Immature natural killer cell (primary cell): ENCODE measurements at regions not wholly inside any gene's neighbourhood (a gene's known extent, or its start where the extent isn't known, plus 50 kb on each side); places are given as distances from the start of the nearest gene placed in this dataset.

Experiments
- DNase-seq, 3 donors: peaks; one replicate each; pipeline ENCODE4 v3.0.0; 2022; ENCODE audit warnings: mixed read lengths in 1 of 3
- H3K27ac Mint-ChIP-seq, 6 donors: one replicate each; pipeline ENCODE4 v1.8.0; 2020; ENCODE audit warnings: mixed read lengths in 6 of 6, mild to moderate bottlenecking in 5 of 6, inconsistent platforms in 4 of 6, moderate library complexity in 3 of 6
- H3K27me3 Mint-ChIP-seq, 3 donors: one replicate each; pipeline ENCODE4 v1.8.0; 2020 to 2021; ENCODE audit warnings: low read depth in 3 of 3, mild to moderate bottlenecking in 3 of 3, mixed read lengths in 3 of 3, moderate library complexity in 3 of 3, inconsistent platforms in 1 of 3
- H3K36me3 Mint-ChIP-seq, 3 donors: one replicate each; pipeline ENCODE4 v1.8.0; 2020; ENCODE audit warnings: mixed read lengths in 3 of 3, inconsistent platforms in 2 of 3, mild to moderate bottlenecking in 2 of 3
- H3K4me1 Mint-ChIP-seq, 2 donors: one replicate each; pipeline ENCODE4 v1.8.0; 2020; ENCODE audit warnings: inconsistent platforms in 2 of 2, mild to moderate bottlenecking in 2 of 2, mixed read lengths in 2 of 2, moderate library complexity in 1 of 2
- H3K4me3 Mint-ChIP-seq, 5 donors: one replicate each; pipeline ENCODE4 v1.8.0; 2020; ENCODE audit warnings: mild to moderate bottlenecking in 5 of 5, mixed read lengths in 5 of 5, inconsistent platforms in 3 of 5, moderate library complexity in 3 of 5
- H3K9me3 Mint-ChIP-seq, 6 donors: one replicate each; pipeline ENCODE4 v1.8.0; 2020; ENCODE audit warnings: mild to moderate bottlenecking in 6 of 6, mixed read lengths in 6 of 6, inconsistent platforms in 4 of 6, moderate library complexity in 3 of 6

DNA sequence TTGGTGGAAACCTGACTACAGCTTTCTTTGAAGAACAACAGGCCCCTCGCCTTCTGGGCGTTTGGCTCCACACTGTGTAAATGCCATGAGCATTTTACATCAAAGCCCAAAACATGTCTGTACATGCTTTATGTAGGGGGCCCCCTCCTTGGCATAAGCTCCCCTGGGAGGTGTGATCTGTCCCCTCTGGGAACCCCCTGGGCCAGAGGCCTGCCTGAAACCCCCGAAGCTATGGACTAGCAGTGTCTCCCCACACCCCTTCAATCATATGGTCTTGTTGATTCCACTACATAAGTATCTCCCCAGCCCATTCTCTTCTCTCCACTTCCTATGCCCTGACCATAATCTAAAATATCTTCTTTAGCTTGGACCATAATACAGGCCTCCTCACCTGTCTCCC, 241.5 kb downstream of the C1orf94 start:
- DNase-seq = no peak
- H3K27ac Mint-ChIP-seq = no peak overlapping the region
- no peaks in the 10 kb centered on the region for H3K9me3 Mint-ChIP-seq
- peaks cover 0 to 4% (median 1%) of the 10 kb centered on the region in 3 donors for H3K27me3 Mint-ChIP-seq
- no peaks in the 10 kb centered on the region for H3K36me3 Mint-ChIP-seq
- H3K4me1 Mint-ChIP-seq = no peaks in the 10 kb centered on the region
- H3K4me3 Mint-ChIP-seq = no peak overlapping the region

DNA sequence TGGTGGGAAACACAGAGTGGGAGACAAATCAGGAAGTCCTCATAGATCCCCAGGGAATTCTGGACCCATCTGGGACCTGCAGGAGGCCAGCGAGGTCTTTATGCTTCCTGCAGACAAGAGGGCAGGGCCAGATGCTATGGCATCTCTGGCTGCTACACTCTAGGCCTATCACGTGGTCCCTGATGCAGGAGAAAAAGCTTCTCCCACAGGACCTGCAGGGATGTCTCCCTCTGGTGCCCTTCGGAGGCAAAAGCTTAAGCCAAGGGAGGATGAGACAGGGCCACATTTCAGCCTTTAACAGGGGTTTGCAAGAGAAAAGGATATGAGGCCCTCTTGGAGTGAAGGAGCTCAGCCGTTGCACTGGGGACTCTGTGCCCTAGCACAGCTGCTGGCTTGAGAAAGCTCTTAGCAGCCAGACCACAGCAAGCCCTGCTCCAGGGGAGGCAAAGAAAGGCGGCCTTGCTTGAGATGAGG, 243.0 kb downstream of the C1orf94 start:
- H3K9me3 Mint-ChIP-seq = no peaks in the 10 kb centered on the region
- H3K36me3 Mint-ChIP-seq = no peaks in the 10 kb centered on the region
- H3K4me1 Mint-ChIP-seq = no peaks in the 10 kb centered on the region
- peaks cover 0 to 4% (median 1%) of the 10 kb centered on the region in 3 donors for H3K27me3 Mint-ChIP-seq
- no peak for DNase-seq
- H3K4me3 Mint-ChIP-seq = no peak overlapping the region
- no peak overlapping the region for H3K27ac Mint-ChIP-seq

DNA sequence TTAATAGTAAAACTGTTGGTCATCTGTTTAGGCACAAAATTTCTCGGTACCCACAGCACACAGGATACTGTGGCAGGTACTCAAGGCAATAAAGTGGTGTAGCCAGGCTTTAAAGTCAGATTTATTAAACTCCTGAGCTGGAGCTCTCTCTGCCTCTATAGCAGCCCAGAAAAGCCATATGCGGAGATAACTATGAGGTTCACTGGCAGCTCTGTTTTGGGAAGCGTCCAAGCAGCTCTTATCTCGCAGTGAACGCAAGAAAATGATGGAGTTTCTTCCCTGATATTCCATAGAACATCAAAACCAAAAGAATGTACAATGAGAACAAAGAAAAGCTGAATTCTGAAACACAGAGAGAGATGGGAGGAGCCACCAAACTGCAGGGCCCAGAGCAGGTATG, 248.3 kb downstream of the C1orf94 start:
- no peak overlapping the region for H3K4me3 Mint-ChIP-seq
- no peak overlapping the region for H3K27ac Mint-ChIP-seq
- peaks cover 0 to 2% (median 0%) of the 10 kb centered on the region in 3 donors for H3K27me3 Mint-ChIP-seq
- H3K9me3 Mint-ChIP-seq = peaks cover 0 to 3% (median 0%) of the 10 kb centered on the region in 6 donors
- H3K4me1 Mint-ChIP-seq = no peaks in the 10 kb centered on the region
- H3K36me3 Mint-ChIP-seq = no peaks in the 10 kb centered on the region
- DNase-seq = no peak

DNA sequence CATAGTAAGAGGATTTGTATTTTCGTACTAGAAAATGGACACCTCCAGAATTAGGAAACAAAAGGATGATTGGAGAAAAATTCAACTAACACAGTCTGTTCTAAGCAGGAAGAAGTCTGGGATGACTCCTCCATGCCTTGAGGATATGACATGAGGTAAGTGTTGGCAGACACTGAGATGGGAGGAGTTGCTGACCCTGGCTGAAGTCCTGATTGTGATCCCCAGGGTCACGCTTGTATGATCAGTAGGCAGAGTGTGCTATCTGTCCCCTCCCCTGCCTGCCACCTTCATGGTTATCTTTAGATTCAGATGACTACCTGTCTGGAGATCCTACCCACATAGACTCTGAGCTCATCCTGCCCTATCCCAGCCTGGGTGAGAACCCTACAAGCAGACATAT, 249.1 kb downstream of the C1orf94 start:
- Mint-ChIP-seq H3K27ac (no peak overlapping the region), H3K4me1 (no peaks in the 10 kb centered on the region), H3K9me3 (peaks cover 0 to 3% (median 0%) of the 10 kb centered on the region in 6 donors), H3K36me3 (no peaks in the 10 kb centered on the region), H3K27me3 (peaks cover 0 to 2% (median 0%) of the 10 kb centered on the region in 3 donors), H3K4me3 (no peak overlapping the region)
- no peak for DNase-seq

DNA sequence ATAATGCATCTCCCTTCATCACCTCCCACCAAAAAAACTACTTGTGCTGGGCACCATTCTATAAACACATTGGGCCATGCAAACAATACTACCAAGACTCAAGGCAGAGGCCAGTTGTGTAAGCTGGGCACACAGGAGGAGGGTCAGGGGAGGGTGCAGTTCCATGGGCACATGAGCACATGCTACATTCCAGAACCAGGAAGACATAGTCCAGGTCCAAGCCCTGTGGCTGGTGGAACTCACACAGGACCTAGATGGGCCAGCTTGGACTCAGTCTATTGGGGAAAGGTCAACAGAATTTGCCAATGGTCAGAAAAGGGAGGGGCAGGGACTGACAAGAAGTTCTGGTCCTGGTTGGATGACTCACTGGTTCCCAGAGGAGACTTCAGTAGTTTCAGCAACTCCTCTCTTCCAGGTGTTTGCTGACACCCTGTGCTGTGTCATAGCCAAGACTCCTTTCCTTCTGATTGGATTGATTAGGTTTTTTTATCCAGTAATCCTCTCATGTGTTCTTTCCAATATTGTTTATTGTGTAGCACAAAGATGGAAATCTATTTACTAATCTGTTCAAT, 249.7 kb downstream of the C1orf94 start:
- Mint-ChIP-seq H3K27me3 (peaks cover 0 to 2% (median 0%) of the 10 kb centered on the region in 3 donors), H3K36me3 (no peaks in the 10 kb centered on the region), H3K4me3 (no peak overlapping the region), H3K9me3 (peaks cover 0 to 3% (median 0%) of the 10 kb centered on the region in 6 donors), H3K27ac (no peak overlapping the region), H3K4me1 (no peaks in the 10 kb centered on the region)
- no peak for DNase-seq

DNA sequence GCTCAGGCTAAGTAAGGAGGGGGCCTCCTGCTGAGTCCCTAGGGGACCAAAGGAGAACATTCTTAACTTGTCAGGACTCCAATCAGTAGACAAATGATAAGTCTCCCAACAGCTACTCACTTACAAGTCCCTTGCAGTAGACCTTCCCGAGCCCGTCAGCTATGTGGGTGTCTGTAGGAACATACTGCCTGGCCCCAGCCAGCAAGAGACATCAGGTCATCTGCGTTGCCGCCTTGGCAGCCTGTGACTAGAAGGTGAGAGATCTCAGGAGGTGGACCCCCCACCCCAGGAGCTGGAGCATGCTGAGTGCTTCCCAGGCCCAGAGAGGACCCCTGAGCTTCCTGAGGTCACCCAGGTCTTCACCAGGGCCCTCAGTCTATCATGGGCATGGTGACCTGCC, 250.5 kb downstream of the C1orf94 start:
- H3K4me1 Mint-ChIP-seq = no peaks in the 10 kb centered on the region
- no peak overlapping the region for H3K4me3 Mint-ChIP-seq
- no peak for DNase-seq
- H3K27ac Mint-ChIP-seq = no peak overlapping the region
- H3K27me3 Mint-ChIP-seq = no peaks in the 10 kb centered on the region
- H3K9me3 Mint-ChIP-seq = peaks cover 0 to 3% (median 0%) of the 10 kb centered on the region in 6 donors
- no peaks in the 10 kb centered on the region for H3K36me3 Mint-ChIP-seq

DNA sequence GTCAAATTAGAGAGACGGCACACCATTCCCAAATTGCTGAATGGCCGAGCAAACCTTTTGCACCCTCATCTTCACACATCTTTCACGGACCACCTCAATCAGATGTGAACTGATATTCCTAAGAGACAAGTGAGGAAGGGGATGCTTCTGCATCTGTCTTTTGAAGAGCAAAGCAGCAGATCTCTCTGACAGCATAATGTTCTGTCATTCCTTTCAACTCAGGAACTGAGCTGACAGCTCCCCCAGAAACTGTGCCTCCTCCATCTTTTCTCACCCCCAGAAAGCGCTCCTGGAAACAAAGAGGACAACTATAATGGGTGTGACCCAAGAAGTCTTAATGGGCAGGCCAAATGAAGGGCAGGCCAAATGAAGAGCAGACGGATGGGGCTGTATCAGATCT, 256.4 kb downstream of the C1orf94 start:
- Mint-ChIP-seq H3K27me3 (peaks cover 0 to 5% (median 2%) of the 10 kb centered on the region in 3 donors), H3K4me1 (no peaks in the 10 kb centered on the region), H3K27ac (no peak overlapping the region), H3K9me3 (no peaks in the 10 kb centered on the region), H3K4me3 (no peak overlapping the region), H3K36me3 (no peaks in the 10 kb centered on the region)
- no peak for DNase-seq

DNA sequence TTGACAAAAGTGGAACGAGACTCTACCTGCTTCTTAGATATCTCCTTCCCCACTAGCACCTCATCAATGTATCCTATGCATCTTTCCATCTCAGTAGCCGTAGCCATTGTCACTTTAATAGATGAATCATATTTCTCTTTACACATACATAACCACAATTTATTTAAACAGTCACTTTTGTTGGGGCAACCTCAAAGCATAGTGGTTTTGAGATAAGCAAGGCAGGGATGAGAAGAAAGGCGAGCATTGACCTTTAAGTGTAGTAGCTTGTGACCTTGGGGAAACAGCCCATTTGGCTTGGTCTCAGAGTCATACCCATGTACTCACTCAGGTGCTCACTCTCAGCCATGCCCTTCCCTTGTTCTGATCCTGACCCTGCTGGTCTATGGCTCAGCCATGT, 260.1 kb downstream of the C1orf94 start:
- no peak for DNase-seq
- Mint-ChIP-seq H3K27ac (no peak overlapping the region), H3K9me3 (no peaks in the 10 kb centered on the region), H3K36me3 (no peaks in the 10 kb centered on the region), H3K27me3 (peaks cover 0 to 11% (median 4%) of the 10 kb centered on the region in 3 donors), H3K4me3 (no peak overlapping the region), H3K4me1 (no peaks in the 10 kb centered on the region)

DNA sequence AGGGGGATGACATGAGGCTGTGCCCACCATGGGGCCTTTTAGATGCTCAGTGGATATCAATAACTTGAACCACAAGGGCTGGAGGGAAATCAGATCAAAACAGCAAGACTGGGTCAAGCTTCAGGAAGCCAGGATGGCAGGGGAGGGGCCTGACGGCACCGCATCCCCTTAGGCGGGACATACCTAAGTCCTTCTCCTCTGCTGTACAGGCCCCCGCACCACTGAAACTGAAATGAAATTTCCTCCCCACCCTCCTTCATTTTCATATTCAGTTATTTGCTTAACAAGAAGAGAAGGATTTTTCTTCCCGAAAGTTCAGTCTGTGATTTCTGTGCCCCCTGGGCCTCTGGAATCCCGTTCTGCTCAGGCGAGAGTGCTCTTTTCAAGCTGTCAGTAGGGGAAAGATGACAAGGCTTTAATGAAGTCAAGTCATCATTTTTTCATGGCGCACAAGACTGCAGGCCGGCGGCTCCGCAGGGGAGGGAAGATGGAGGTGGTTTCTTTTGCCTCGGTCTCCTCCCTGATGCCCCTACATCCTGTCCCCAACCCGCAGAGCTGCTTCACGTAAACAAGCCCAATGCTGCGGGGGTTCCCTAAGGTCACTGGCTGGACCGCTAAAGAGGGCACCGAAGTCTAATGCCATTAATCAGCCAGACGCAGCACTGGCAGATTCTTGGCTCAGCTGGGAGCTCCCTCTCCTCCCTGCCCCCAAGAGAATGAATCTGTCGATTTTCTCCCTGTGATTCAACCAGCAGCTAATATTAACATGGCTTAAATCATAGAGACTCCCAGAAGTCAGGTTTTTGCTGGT, 264.8 kb downstream of the C1orf94 start:
- Mint-ChIP-seq H3K9me3 (no peaks in the 10 kb centered on the region), H3K27ac (no peak overlapping the region), H3K4me3 (no peak overlapping the region), H3K27me3 (peaks cover 4 to 10% (median 4%) of the 10 kb centered on the region in 3 donors), H3K4me1 (no peaks in the 10 kb centered on the region), H3K36me3 (no peaks in the 10 kb centered on the region)
- DNase-seq = no peak

DNA sequence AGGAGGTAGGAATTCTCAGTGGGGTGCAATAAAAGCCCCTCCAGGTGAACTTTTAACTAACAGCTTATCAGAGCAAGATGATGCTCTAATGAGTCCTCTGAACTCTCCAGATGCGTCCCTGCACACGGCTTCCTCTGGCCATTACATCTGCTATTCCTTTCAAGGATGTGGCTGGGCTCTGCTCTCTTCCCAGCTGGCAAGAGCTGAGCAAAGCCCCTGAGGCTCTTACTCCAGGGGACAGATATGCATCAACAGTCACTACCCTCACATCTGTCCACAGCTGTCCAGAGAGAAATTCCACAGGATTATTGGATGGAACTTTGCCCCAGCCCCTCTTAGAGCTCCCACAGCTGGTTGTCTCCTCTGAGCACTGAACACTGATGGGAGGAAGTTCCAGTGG, 267.8 kb downstream of the C1orf94 start:
- DNase-seq = no peak
- Mint-ChIP-seq H3K9me3 (peaks cover 0 to 2% (median 0%) of the 10 kb centered on the region in 6 donors), H3K27me3 (peaks cover 0 to 7% (median 5%) of the 10 kb centered on the region in 3 donors), H3K4me1 (no peaks in the 10 kb centered on the region), H3K4me3 (no peak overlapping the region), H3K36me3 (no peaks in the 10 kb centered on the region), H3K27ac (no peak overlapping the region)

DNA sequence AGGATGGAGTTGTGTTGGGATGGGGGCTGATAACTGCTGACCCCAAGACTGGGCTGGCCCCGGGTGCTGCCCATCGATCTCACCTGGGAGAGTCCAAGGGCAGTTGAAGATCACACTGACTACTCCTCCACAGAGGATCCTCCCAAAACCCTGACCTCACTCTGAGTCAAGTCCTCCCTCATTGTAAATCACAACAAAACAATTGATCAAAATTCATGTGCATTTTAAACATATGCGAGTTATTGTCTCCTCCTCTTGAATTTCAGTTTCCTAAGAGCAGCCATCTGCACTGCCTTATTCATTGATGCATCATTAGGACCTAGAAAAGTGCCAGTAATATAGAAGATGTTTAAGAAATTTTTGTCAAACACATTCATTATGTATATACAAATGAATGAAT, 273.6 kb downstream of the C1orf94 start:
- no peak overlapping the region for H3K4me3 Mint-ChIP-seq
- no peaks in the 10 kb centered on the region for H3K36me3 Mint-ChIP-seq
- H3K9me3 Mint-ChIP-seq = peaks cover 0 to 2% (median 0%) of the 10 kb centered on the region in 6 donors
- H3K27ac Mint-ChIP-seq = no peak overlapping the region
- DNase-seq = no peak
- peaks cover 0 to 7% (median 2%) of the 10 kb centered on the region in 3 donors for H3K27me3 Mint-ChIP-seq
- no peaks in the 10 kb centered on the region for H3K4me1 Mint-ChIP-seq

DNA sequence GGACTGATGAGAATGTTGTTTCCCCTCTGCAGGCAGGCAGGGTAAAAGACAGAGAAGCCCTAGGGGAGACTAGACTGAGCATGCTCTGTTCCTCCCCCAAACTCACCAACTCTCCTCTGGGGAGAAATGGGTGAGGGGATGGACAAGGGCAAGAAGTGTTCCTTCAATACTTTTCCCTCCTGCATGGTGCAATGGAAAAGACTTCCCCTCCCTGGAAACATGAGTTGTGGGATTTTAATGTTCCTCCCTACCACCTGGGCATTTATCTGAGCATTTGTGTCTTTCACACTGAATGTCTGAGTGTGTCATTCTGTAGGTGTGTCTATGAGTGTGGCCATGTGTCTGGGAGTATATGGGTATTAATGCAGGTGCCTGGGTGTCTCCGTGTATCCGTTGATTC, 275.7 kb downstream of the C1orf94 start:
- no peak for DNase-seq
- H3K4me3 Mint-ChIP-seq = no peak overlapping the region
- no peak overlapping the region for H3K27ac Mint-ChIP-seq
- no peaks in the 10 kb centered on the region for H3K36me3 Mint-ChIP-seq
- no peaks in the 10 kb centered on the region for H3K4me1 Mint-ChIP-seq
- H3K27me3 Mint-ChIP-seq = peaks cover 0 to 7% (median 0%) of the 10 kb centered on the region in 3 donors
- H3K9me3 Mint-ChIP-seq = peaks cover 0 to 2% (median 0%) of the 10 kb centered on the region in 6 donors

DNA sequence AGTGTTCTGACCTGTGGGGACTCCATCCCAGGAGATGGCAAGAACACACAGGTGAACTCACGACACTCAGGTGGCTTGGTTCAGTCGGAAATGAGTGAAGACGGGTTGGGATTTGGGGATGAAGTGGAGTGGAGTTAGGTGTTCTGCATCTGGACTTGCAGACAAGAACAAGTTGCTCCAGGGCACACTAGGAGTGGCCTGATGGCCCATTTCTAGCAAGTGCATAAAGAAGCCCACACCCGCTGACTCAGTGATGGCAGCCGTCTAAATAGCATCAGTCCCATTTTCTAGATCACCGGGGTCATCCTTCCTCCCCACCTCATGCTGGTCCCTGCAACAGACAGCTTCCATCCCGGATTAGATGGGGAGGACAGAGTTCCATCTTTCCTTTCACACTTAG, 278.4 kb downstream of the C1orf94 start:
- Mint-ChIP-seq H3K4me3 (no peak overlapping the region), H3K27me3 (peaks cover 0 to 7% (median 6%) of the 10 kb centered on the region in 3 donors), H3K4me1 (no peaks in the 10 kb centered on the region), H3K27ac (no peak overlapping the region), H3K36me3 (no peaks in the 10 kb centered on the region), H3K9me3 (no peaks in the 10 kb centered on the region)
- DNase-seq = no peak

DNA sequence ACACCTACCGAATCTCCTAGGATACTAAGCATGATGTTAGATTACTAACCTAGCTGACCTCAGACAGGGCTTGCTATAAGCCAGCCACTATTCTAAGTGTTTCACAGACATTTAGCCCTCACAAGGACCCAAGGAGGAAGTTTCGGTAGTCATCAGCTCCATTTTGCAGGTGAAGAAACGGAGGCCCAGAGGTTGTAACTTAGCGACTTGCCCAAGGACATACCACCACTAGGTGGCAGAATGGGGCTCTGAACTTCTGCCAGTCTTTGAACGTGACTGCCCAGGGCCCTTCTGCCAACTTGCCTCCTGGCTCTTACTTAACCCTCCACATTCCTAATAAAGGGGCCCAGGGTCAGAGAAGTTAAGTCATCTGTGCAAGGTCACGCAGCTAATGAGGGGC, 283.5 kb downstream of the C1orf94 start:
- H3K4me3 Mint-ChIP-seq = no peak overlapping the region
- no peak overlapping the region for H3K27ac Mint-ChIP-seq
- H3K9me3 Mint-ChIP-seq = no peaks in the 10 kb centered on the region
- no peaks in the 10 kb centered on the region for H3K4me1 Mint-ChIP-seq
- peaks cover 0 to 9% (median 0%) of the 10 kb centered on the region in 3 donors for H3K27me3 Mint-ChIP-seq
- H3K36me3 Mint-ChIP-seq = no peaks in the 10 kb centered on the region
- DNase-seq = no peak
